GM19351 (cell line): ENCODE measurements at regions not wholly inside any gene's neighbourhood (a gene's known extent, or its start where the extent isn't known, plus 50 kb on each side); places are given as distances from the start of the nearest gene placed in this dataset.
A peak's percentile ranks its signal among the peaks of the same experiment; 100 is the strongest.

Source experiments
- ATAC-seq: cut with Tn5 transposase; IDR thresholded peaks from one replicate; pipeline ENCODE4 v1.9.1; 2021; ENCODE audit warnings: mild to moderate bottlenecking, moderate library complexity; ENCODE audit not compliant: unreplicated experiment

GRCh38 chr9:89554307-89555035 is 50.3 kb upstream of the GADD45G start:
- no peak for ATAC-seq

GRCh38 chr9:89553451-89554010 is 51.3 kb upstream of the GADD45G start:
- ATAC-seq, result no peak

GRCh38 chr9:89550346-89550927 is 52.5 kb upstream of the SEMA4D start:
- ATAC-seq, result no peak

- peak; percentile 97 for ATAC-seq
Measured at GRCh38 chr9:89549031-89549644, 51.2 kb upstream of the SEMA4D start.

- ATAC-seq, result no peak
Measured at GRCh38 chr9:89548071-89548638, 50.2 kb upstream of the SEMA4D start.
